Kidney epithelial cell (primary cell): ENCODE measurements at regions not wholly inside any gene's neighbourhood (a gene's known extent, or its start where the extent isn't known, plus 50 kb on each side); places are given as distances from the start of the nearest gene placed in this dataset.

ENCODE experiments used
- DNase-seq: peaks from one replicate; pipeline ENCODE4 v3.0.0-alpha.2; 2010; ENCODE audit warnings: low read depth
- H3K27me3 ChIP-seq: 2 replicates; pipeline ENCODE4 v1.6.0; 2011; ENCODE audit warnings: low read length; ENCODE audit not compliant: control insufficient read depth, insufficient read depth
- H3K36me3 ChIP-seq: 2 replicates; pipeline ENCODE4 v1.5.1; 2011; ENCODE audit warnings: low read length; ENCODE audit not compliant: control insufficient read depth, insufficient read depth
- H3K4me3 ChIP-seq: 2 replicates; pipeline ENCODE4 v1.5.1; 2011; ENCODE audit warnings: low read depth, mild to moderate bottlenecking, control low read depth, low read length
- CTCF ChIP-seq: IDR thresholded peaks from 2 replicates; pipeline ENCODE4 v1.5.1; 2011; ENCODE audit warnings: mild to moderate bottlenecking, moderate library complexity, low read length, control low read depth, inconsistent platforms; ENCODE audit not compliant: insufficient read depth, poor library complexity, severe bottlenecking

GRCh38 chr4:62414563-62414962, 1214.4 kb downstream of the ADGRL3 start:
- DNase-seq, result no peak
- TF ChIP-seq CTCF, result no peak
- Histone ChIP-seq H3K27me3 (no peaks in the 10 kb centered on the region), H3K36me3 (no peaks in the 10 kb centered on the region), H3K4me3 (no peak overlapping the region)

- H3K27me3 ChIP-seq, result no peaks in the 10 kb centered on the region
- TF ChIP-seq CTCF, result no peak
Observed at GRCh38 chr4:62410371-62411003, 1210.4 kb downstream of the ADGRL3 start.

GRCh38 chr4:62408454-62408853, 1208.3 kb downstream of the ADGRL3 start:
- no peaks in the 10 kb centered on the region for H3K27me3 ChIP-seq

More at GRCh38 chr4:62410371-62411003, 1210.4 kb downstream of the ADGRL3 start:
- no peaks in the 10 kb centered on the region for H3K36me3 ChIP-seq
- H3K4me3 ChIP-seq, result no peak overlapping the region
- no peak for DNase-seq

GRCh38 chr4:62407534-62407933, 1207.4 kb downstream of the ADGRL3 start:
- no peaks in the 10 kb centered on the region for H3K36me3 ChIP-seq
- DNase-seq, result no peak
- no peak for TF ChIP-seq CTCF
- H3K4me3 ChIP-seq, result no peak overlapping the region
- H3K27me3 ChIP-seq, result no peaks in the 10 kb centered on the region

More at GRCh38 chr4:62408454-62408853, 1208.3 kb downstream of the ADGRL3 start:
- no peak for DNase-seq
- no peak for TF ChIP-seq CTCF
- no peaks in the 10 kb centered on the region for H3K36me3 ChIP-seq
- no peak overlapping the region for H3K4me3 ChIP-seq

GRCh38 chr4:62402088-62402806, 1202.1 kb downstream of the ADGRL3 start:
- Histone ChIP-seq H3K27me3 (no peaks in the 10 kb centered on the region), H3K4me3 (no peak overlapping the region), H3K36me3 (no peaks in the 10 kb centered on the region)
- no peak for DNase-seq
- no peak for TF ChIP-seq CTCF
